GM12864 (cell line): ENCODE measurements at regions not wholly inside any gene's neighbourhood (a gene's known extent, or its start where the extent isn't known, plus 50 kb on each side); places are given as distances from the start of the nearest gene placed in this dataset.

Source experiments
- DNase-seq: peaks from one replicate; pipeline ENCODE4 v3.0.0-alpha.2; 2011; ENCODE audit warnings: low read depth
- H3K4me3 ChIP-seq: 2 replicates; pipeline ENCODE4 v1.5.1; 2011; ENCODE audit warnings: mild to moderate bottlenecking, low read depth, low read length, control low read depth
- TF ChIP-seq, protein P1 (sequence below): IDR thresholded peaks from 2 replicates; pipeline ENCODE4 v1.5.1; 2011; ENCODE audit warnings: low read depth, mild to moderate bottlenecking, moderate library complexity, low read length, control low read depth, inconsistent platforms; ENCODE audit errors: missing control alignments

DNA sequence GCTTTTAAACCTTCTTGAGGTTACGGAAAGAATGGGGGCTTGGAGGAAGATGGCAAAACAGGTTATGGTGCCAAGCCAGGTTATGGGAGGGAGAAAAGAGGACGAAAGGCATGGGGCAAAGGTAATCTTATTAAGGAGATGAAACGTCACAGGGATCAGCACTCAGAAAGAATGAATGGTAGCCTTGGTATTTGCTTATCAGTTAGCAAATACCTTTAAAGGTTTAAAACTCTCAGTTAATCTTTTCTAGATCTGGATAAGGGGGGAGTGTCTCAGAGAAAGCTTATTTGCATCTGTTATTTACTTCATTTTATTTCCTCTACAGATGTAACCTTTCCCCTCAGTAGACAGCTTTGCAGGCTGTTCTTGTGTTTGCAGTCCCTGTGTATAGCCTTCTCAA is 55.5 kb upstream of the EEF1E1 start:
- no peak overlapping the region for H3K4me3 ChIP-seq
- DNase-seq = no peak
- TF ChIP-seq, protein P1, sequence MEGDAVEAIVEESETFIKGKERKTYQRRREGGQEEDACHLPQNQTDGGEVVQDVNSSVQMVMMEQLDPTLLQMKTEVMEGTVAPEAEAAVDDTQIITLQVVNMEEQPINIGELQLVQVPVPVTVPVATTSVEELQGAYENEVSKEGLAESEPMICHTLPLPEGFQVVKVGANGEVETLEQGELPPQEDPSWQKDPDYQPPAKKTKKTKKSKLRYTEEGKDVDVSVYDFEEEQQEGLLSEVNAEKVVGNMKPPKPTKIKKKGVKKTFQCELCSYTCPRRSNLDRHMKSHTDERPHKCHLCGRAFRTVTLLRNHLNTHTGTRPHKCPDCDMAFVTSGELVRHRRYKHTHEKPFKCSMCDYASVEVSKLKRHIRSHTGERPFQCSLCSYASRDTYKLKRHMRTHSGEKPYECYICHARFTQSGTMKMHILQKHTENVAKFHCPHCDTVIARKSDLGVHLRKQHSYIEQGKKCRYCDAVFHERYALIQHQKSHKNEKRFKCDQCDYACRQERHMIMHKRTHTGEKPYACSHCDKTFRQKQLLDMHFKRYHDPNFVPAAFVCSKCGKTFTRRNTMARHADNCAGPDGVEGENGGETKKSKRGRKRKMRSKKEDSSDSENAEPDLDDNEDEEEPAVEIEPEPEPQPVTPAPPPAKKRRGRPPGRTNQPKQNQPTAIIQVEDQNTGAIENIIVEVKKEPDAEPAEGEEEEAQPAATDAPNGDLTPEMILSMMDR = no peak

DNA sequence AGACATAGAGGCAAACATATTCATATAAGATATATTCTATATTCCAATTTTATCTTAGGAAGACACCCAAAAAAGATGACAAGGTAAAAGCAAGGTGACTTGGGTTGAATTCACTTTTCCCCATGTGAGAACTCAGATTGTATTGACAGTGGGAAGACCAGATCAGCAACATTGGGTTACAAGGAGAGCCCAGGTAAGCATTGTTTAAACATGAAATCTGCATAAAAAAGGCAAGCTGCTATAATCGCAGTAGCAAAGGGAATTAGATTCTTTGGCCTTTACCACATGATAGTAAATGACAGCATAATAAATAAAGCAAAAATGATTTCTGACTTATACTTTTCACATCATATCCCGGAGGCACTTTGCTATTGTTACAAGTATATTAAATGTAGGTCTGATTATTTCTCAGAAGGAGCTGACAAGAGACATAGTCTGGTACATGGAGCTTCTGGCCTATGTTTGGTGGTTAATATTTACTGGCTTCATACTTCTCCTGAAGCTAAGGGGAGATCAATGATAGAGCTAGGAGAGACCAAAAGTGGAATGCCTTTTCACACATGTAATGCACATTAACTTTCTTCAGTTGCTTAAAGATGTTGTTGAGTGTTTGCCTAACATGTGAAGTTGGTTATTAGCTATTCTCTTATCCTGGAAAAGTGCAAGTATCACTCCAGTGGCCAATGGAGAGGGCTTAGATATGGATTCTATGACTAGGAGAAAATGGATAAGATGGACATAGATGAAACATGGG is 53.1 kb upstream of the EEF1E1 start:
- TF ChIP-seq, protein P1 = no peak
- no peak overlapping the region for H3K4me3 ChIP-seq
- DNase-seq = no peak
